SK-N-MC (cell line): ENCODE measurements at regions not wholly inside any gene's neighbourhood (a gene's known extent, or its start where the extent isn't known, plus 50 kb on each side); places are given as distances from the start of the nearest gene placed in this dataset.

Source experiments
- EZH2 ChIP-seq: fragments of 200-600 bp; sonication (generic); IDR thresholded peaks from one replicate; pipeline ENCODE4 v1.6.1; 2017; ENCODE audit warnings: antibody characterized with exemption
- POLR2AphosphoS5 ChIP-seq: IDR thresholded peaks from 2 replicates; pipeline ENCODE4 v1.6.1; 2012; ENCODE audit warnings: mild to moderate bottlenecking, low read depth, low read length, borderline replicate concordance

GRCh38 chr2:239898292-239898925 is 126.7 kb downstream of the NDUFA10 start:
- TF ChIP-seq EZH2 (no peak), POLR2AphosphoS5 (no peak)
